Heart left ventricle (tissue), 16 donors: ENCODE measurements at regions not wholly inside any gene's neighbourhood (a gene's known extent, or its start where the extent isn't known, plus 50 kb on each side); places are given as distances from the start of the nearest gene placed in this dataset.

Experiments used
- ATAC-seq, 4 donors: fragments of 200-7000 bp; cut with Tn5 transposase; one replicate each; pipeline ENCODE4 v1.9.1; 2020 to 2022; ENCODE audit warnings: moderate library complexity in 4 of 4, mild to moderate bottlenecking in 3 of 4, moderate number of reproducible peaks in 1 of 4
- DNase-seq, 5 donors: peaks; one replicate each; pipeline ENCODE4 v3.0.0-alpha.2; 2020
- H3K27ac ChIP-seq, 12 donors: fragments of 200-600 bp; sonication (generic) in 4 of 12; one replicate each; pipeline versions ENCODE4 v1.5.0 to v1.8.0; 2016 to 2022; ENCODE audit warnings: mild to moderate bottlenecking in 2 of 12
- H3K27me3 ChIP-seq, 9 donors: fragments of 200-600 bp; sonication (generic) in 2 of 9; one replicate each; pipeline versions ENCODE4 v1.5.1 to v1.8.0; 2016 to 2022; ENCODE audit warnings: mild to moderate bottlenecking in 3 of 9
- H3K36me3 ChIP-seq, 9 donors: fragments of 200-600 bp; sonication (generic) in 2 of 9; one replicate each; pipeline versions ENCODE4 v1.5.0 to v1.8.0; 2018 to 2022; ENCODE audit warnings: mild to moderate bottlenecking in 2 of 9
- H3K4me1 ChIP-seq, 12 donors: fragments of 200-600 bp; sonication (generic) in 4 of 12; one replicate each; pipeline versions ENCODE4 v1.5.0 to v1.8.0; 2016 to 2022; ENCODE audit warnings: mild to moderate bottlenecking in 3 of 12
- H3K4me3 ChIP-seq, 12 donors: fragments of 200-600 bp; sonication (generic) in 4 of 12; one replicate each; pipeline versions ENCODE4 v1.5.0 to v1.8.0; 2017 to 2022; ENCODE audit warnings: mild to moderate bottlenecking in 9 of 12, moderate library complexity in 4 of 12
- H3K9me3 ChIP-seq, 12 donors: fragments of 200-600 bp; sonication (generic) in 4 of 12; one replicate each; pipeline versions ENCODE4 v1.5.0 to v1.8.0; 2016 to 2022; ENCODE audit warnings: mild to moderate bottlenecking in 1 of 12
- CTCF ChIP-seq, 12 donors: fragments of 200-600 bp; sonication (generic) in 4 of 12; IDR thresholded peaks; one replicate each; pipeline versions ENCODE4 v1.5.0 to v1.8.0; 2018 to 2022; ENCODE audit warnings: antibody characterized with exemption in 12 of 12, mild to moderate bottlenecking in 5 of 12
- POLR2A ChIP-seq, 2 donors: fragments of 450-650 bp; IDR thresholded peaks; one replicate each; pipeline ENCODE4 v1.6.1; 2017; ENCODE audit warnings: antibody characterized with exemption in 2 of 2, mild to moderate bottlenecking in 2 of 2, moderate library complexity in 2 of 2
- WGBS, 4 donors: extraction: QIAGEN DNeasy Blood & Tissue Kit in 2 of 4; methylation state at CpG; one replicate each; pipeline versions ENCODE4 v1.1.5 to v1.1.7; 2013 to 2018; 5-methylcytosine and 5-hydroxymethylcytosine counted together
- intact Hi-C, 10 donors: fragments of 100-400 bp; cut with DNase I; formaldehyde crosslinking; loops; one replicate each; pipeline versions ENCODE4 v1.11.1 to v1.14.2; 2022
- donor health status: ischemic (EF 13 %, LVEDD 7.1; RV severe dilation, severe dysfunction).
- donor health status: healthy with polysubstance abuse.
- donor health status: DM: no; HTN: yes; CAD: no.
- donor health status: DM: no; HTN: no; CAD: no.
- donor health status: ischemic (EF 25% LVEDD 6.9; RV normal size, moderate dysfunction).
- donor health status: ischemic (EF 25% LVEDD 5.7; RV mildly dilated, moderate dysfunction).
- donor health status: healthy.
- donor health status: DM: yes; HTN: yes; CAD: no.
- donor health status: ischemic (EF 35%, LVEDD 5.7; RV mildly dilated, moderate dysfunction).
- donor health status: nonischemic (EF 11% LVEDD 7.7; RV severe dilation, severe dysfunction).
- donor health status: DM: yes; HTN: yes; CAD: no.
- donor health status: PGD.
- donor health status: ischemic (EF 29% LVEDD 5.4; RV normal size, mild dysfunction).
- donor health status: nonischemic (EF 23%, LVEDD 6.1; RV moderate dilation, normal function).

- Histone ChIP-seq H3K4me1 (peaks cover 0 to 10% (median 5%) of the 10 kb centered on the region in 12 donors), H3K4me3 (no peak overlapping the region), H3K36me3 (no peaks in the 10 kb centered on the region), H3K27me3 (peaks cover 0 to 11% (median 0%) of the 10 kb centered on the region in 9 donors), H3K9me3 (no peaks in the 10 kb centered on the region), H3K27ac (no peak overlapping the region)
- no peak for ATAC-seq
- intact Hi-C loops = loop anchor here in 8 of 10 donors (5.0 to 10.0 kb wide), 5 partner anchors 77 to 871 kb away; partner anchors contain the start of gene RYBP (in 2 of the 8)
- DNase-seq = no peak
- WGBS, 4 donors = 55 to 95% (median 83%) methylated on average over 4 of the region's 4 CpGs
- TF ChIP-seq POLR2A (IDR thresholded peaks at IDR 0.05) (no peak), CTCF (IDR thresholded peaks at IDR 0.05) (no peak)
These were observed 166.4 kb upstream of the PROK2 start for GRCh38 chr3:71951361-71951760.

- Histone ChIP-seq H3K27me3 (peaks cover 0 to 15% (median 0%) of the 10 kb centered on the region in 9 donors), H3K9me3 (no peaks in the 10 kb centered on the region), H3K4me1 (no peaks in the 10 kb centered on the region), H3K27ac (no peak overlapping the region), H3K36me3 (no peaks in the 10 kb centered on the region), H3K4me3 (no peak overlapping the region)
- ATAC-seq = no peak
- no peak for DNase-seq
- intact Hi-C loops = no loop called here
- TF ChIP-seq POLR2A (IDR thresholded peaks at IDR 0.05) (no peak), CTCF (IDR thresholded peaks at IDR 0.05) (no peak)
- 68 to 77% (median 76%) methylated on average over 4 of the region's 4 CpGs for WGBS, 4 donors
These were observed 164.5 kb upstream of the PROK2 start for GRCh38 chr3:71949442-71949841.

DNA sequence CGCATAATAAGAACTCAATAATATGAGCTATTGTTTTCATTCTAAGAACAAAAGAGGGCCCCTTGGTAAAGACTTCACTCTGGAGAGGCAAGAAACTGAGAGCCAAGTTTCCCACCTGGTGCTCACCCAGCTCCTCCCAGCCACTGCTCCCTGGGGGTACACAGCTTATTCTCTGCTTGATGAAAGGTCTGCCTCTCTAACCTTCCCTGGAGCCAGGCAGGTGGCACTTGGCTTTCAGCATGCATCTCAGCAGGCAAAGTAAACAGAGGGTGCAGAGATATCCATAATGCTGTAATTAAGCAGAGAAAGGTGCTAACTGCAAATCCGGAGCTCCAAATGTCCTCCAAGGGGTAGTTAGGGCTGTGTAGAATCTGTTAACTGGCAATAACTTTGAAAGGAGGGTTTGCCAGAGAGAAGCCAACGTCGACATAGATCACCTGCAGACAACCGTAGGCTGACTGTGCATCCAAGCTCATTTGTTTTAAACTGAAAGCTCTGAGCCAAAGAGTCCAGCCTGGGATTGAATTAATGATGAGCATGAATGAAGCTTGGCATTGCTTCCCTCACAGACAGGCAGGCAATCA lies 159.6 kb upstream of the PROK2 start:
- peaks cover 0 to 22% (median 0%) of the 10 kb centered on the region in 9 donors for H3K27me3 ChIP-seq
- TF ChIP-seq CTCF (IDR thresholded peaks at IDR 0.05) (no peak), POLR2A (IDR thresholded peaks at IDR 0.05) (no peak)
- no peaks in the 10 kb centered on the region for H3K9me3 ChIP-seq
- H3K4me1 ChIP-seq = peaks cover 0 to 7% (median 0%) of the 10 kb centered on the region in 12 donors
- DNase-seq (no peak), ATAC-seq (no peak)
- no peak overlapping the region for H3K4me3 ChIP-seq
- H3K36me3 ChIP-seq = no peaks in the 10 kb centered on the region
- WGBS, 4 donors = 72 to 78% (median 76%) methylated on average over 5 of the region's 5 CpGs
- H3K27ac ChIP-seq = no peak overlapping the region
- intact Hi-C loops = no loop called here

DNA sequence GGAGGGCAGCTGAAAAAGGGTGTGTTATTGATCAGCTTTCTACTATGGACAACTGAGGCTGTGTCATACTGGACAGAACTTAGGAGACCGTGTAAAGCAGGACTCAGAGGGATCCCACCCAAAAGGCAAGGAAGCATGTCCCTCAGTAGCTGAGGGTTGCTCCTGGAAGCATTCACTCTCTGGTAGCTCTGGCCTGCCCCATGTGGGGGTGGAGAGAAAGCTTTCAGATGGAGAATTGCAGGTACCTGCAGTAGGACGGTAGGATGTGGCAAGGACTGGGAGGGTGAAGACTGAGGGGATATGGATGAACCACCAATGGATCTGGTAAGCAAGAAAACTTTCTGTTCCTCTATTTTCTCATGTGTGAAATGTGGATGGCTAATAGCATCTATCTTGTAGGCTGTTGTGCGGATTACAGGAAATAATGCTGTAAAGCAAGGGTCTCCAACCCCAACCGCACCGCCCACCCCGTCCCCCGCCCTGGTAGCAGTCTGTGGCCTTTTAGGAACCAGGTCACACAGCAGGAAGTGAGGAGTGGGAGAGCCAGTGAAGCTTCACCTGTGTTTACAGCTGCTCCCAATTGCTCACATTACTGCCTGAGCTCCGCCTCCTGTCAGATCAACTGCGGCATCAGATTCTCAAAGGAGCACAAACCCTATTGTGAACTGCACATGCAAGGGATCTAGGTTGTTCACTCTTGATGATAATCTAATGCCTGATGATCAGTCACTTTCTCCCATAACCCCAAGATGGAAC lies 157.7 kb upstream of the PROK2 start:
- intact Hi-C loops = no loop called here
- Histone ChIP-seq H3K36me3 (no peaks in the 10 kb centered on the region), H3K27ac (no peak overlapping the region), H3K27me3 (peaks cover 0 to 31% (median 0%) of the 10 kb centered on the region in 9 donors), H3K4me1 (peaks cover 0 to 7% (median 0%) of the 10 kb centered on the region in 12 donors), H3K9me3 (no peaks in the 10 kb centered on the region), H3K4me3 (no peak overlapping the region)
- ATAC-seq (no peak), DNase-seq (no peak)
- TF ChIP-seq CTCF (IDR thresholded peaks at IDR 0.05) (no peak), POLR2A (IDR thresholded peaks at IDR 0.05) (no peak)
- WGBS, 4 donors = 84 to 91% (median 88%) methylated on average over 9 of the region's 9 CpGs
